ENCODE measurements at regions not wholly inside any gene's neighbourhood (a gene's known extent, or its start where the extent isn't known, plus 50 kb on each side); places are given as distances from the start of the nearest gene placed in this dataset.
"Not testable (repeated sequence)": the region's sequence is repeated elsewhere in the genome, so short reads cannot be mapped to it uniquely, and the experiment has no call there.

DNA sequence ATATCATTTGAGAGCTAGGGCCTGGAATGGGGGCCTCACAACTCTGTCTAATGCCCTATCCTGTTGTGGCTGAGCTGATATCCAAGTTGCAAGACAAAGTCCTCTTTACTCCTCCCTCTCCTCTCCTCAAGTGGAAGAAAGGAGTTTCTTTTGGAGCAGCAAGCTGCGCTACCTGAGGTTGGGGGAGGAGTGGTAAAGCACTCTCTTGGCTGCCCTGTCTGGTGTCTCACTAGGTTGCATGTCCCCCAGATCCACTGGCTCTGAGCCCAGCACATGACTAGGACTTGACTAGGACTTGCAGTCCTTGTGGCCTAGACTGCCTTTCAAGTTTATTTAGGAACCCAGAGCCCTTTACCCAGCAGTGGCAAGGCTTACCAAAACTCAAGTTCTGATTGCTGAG, 141.1 kb upstream of the SETMAR start:
- no peaks in the 10 kb centered on the region for H3K4me1 Mint-ChIP-seq (ENCODE audit: low read depth)
- ChIA-PET CTCF (no interaction called here), POLR2A (no interaction called here)
- no peaks in the 10 kb centered on the region for H3K9me3 Mint-ChIP-seq
- no peak overlapping the region for H3K27ac Mint-ChIP-seq
- DNase-seq: no peak
- TF ChIP-seq, protein P1, sequence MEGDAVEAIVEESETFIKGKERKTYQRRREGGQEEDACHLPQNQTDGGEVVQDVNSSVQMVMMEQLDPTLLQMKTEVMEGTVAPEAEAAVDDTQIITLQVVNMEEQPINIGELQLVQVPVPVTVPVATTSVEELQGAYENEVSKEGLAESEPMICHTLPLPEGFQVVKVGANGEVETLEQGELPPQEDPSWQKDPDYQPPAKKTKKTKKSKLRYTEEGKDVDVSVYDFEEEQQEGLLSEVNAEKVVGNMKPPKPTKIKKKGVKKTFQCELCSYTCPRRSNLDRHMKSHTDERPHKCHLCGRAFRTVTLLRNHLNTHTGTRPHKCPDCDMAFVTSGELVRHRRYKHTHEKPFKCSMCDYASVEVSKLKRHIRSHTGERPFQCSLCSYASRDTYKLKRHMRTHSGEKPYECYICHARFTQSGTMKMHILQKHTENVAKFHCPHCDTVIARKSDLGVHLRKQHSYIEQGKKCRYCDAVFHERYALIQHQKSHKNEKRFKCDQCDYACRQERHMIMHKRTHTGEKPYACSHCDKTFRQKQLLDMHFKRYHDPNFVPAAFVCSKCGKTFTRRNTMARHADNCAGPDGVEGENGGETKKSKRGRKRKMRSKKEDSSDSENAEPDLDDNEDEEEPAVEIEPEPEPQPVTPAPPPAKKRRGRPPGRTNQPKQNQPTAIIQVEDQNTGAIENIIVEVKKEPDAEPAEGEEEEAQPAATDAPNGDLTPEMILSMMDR (IDR thresholded peaks at IDR 0.05): no peak
- no peaks in the 10 kb centered on the region for H3K36me3 Mint-ChIP-seq (ENCODE audit: low read depth)
- intact Hi-C loops (cut with micrococcal nuclease): no loop called here
- ATAC-seq: no peak
- no peaks in the 10 kb centered on the region for H3K27me3 Mint-ChIP-seq
- H3K4me3 Mint-ChIP-seq: no peak overlapping the region

DNA sequence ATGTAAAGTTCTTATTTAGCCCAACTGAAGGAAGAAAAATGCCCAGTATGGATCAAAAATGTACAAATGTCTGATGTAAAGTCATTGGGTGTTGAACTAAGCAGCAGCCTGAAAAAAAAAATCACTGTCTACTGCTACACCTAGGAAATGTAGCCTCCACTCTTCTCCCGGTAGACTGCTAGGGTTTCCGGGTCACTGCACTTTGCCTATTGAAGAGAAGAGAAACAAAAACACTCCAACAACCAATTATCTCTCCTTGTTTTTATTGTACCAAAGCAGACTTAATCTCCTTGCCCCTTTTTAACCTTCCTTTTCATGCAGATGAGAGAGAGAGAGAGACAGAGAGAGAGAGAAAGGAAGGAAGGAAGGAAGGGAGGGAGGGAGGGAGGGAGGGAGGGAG, 140.2 kb upstream of the SETMAR start:
- POLR2A ChIA-PET: no interaction called here
- CTCF ChIA-PET: no interaction called here

DNA sequence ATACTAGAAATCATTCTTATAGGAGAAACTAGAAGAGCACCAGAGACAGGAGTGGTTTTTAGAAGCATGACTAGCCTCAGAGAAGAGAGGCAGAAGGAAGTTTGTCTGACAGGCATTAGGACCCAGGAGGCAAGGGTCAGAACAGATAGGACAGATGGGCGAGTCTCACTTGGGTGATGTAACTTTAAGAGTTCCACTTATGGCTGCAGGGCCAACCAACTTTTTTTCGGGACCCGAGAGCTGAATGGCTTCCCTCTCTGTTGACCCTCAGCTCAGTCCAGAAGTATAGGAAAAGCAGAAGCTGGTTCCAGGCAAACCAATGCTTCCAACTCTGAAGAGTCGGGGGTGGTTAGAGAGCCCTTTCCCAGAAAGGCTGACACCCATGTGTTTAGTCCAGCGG, 136.6 kb upstream of the SETMAR start:
- DNase-seq: no peak
- no peaks in the 10 kb centered on the region for H3K9me3 Mint-ChIP-seq
- ATAC-seq: no peak
- H3K4me3 Mint-ChIP-seq: no peak overlapping the region
- ChIA-PET CTCF (no interaction called here), POLR2A (no interaction called here)
- TF ChIP-seq, protein P1 (IDR thresholded peaks at IDR 0.05): no peak
- intact Hi-C loops (cut with micrococcal nuclease): no loop called here
- no peaks in the 10 kb centered on the region for H3K36me3 Mint-ChIP-seq (ENCODE audit: low read depth)
- H3K27ac Mint-ChIP-seq: no peak overlapping the region
- no peaks in the 10 kb centered on the region for H3K27me3 Mint-ChIP-seq
- H3K4me1 Mint-ChIP-seq (ENCODE audit: low read depth): no peaks in the 10 kb centered on the region

More for the DNA sequence above, 140.2 kb upstream of the SETMAR start:
- Mint-ChIP-seq H3K4me1 (ENCODE audit: low read depth) (no peaks in the 10 kb centered on the region), H3K27ac (no peak overlapping the region), H3K4me3 (no peak overlapping the region), H3K36me3 (ENCODE audit: low read depth) (no peaks in the 10 kb centered on the region), H3K9me3 (no peaks in the 10 kb centered on the region), H3K27me3 (no peaks in the 10 kb centered on the region)
- intact Hi-C loops (cut with micrococcal nuclease): no loop called here
- TF ChIP-seq, protein P1 (IDR thresholded peaks at IDR 0.05): no peak
- DNase-seq (no peak), ATAC-seq (no peak)

DNA sequence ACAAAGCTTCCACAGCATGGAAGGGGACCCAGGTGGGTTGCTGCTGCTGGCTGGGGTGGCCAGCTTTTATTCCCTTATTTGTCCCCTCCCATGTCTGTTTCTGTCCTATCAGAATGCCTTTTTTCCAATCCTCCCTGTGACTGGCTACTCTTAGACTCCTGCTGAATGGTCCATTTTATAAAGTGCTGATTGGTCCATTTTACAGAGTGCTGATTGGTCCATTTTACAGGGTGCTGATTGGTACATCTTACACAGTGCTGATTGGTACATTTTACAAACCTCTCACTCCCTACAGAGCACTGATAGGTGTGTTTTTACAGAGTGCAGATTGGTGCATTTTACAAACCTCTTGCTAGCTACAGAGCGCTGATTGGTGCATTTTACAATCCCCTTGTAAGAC, 135.9 kb upstream of the SETMAR start:
- H3K27ac Mint-ChIP-seq; intact Hi-C loops (cut with micrococcal nuclease); H3K27me3 Mint-ChIP-seq; H3K36me3 Mint-ChIP-seq (ENCODE audit: low read depth); H3K9me3 Mint-ChIP-seq; DNase-seq; POLR2A ChIA-PET; CTCF ChIA-PET; H3K4me1 Mint-ChIP-seq (ENCODE audit: low read depth); H3K4me3 Mint-ChIP-seq; ATAC-seq: not testable (repeated sequence)

DNA sequence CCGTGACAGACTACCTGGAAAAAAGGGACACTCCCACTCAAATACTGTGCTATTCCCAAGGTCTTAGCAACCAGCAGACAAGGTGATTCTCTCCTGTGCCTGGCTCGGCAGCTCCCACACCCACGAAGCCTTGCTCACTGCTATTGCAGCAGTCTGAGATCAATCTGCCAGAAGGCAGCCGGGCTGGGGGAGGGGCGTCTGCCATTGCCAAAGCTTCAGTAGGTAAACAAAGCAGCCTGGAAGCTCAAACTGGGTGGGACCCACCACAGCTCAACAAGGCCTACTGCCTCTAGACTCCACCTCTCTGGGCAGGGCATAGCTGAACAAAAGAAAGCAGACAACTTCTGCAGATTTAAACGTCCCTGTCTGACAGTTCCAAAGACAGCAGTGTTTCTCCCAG, 128.4 kb upstream of the SETMAR start:
- no peak overlapping the region for H3K4me3 Mint-ChIP-seq
- CTCF ChIA-PET: interaction anchor here (1.2 kb wide), 1 partner anchor 15 kb away, joined by 3 read pairs; no protein-coding TSS in a partner anchor
- POLR2A ChIA-PET: no interaction called here
- H3K9me3 Mint-ChIP-seq: peaks cover 8% of the 10 kb centered on the region
- H3K27me3 Mint-ChIP-seq: no peaks in the 10 kb centered on the region
- H3K36me3 Mint-ChIP-seq (ENCODE audit: low read depth): peaks cover 3% of the 10 kb centered on the region
- no peaks in the 10 kb centered on the region for H3K4me1 Mint-ChIP-seq (ENCODE audit: low read depth)
- DNase-seq: no peak
- intact Hi-C loops (cut with micrococcal nuclease): no loop called here
- TF ChIP-seq, protein P1 (IDR thresholded peaks at IDR 0.05): no peak
- H3K27ac Mint-ChIP-seq: no peak overlapping the region
- no peak for ATAC-seq

DNA sequence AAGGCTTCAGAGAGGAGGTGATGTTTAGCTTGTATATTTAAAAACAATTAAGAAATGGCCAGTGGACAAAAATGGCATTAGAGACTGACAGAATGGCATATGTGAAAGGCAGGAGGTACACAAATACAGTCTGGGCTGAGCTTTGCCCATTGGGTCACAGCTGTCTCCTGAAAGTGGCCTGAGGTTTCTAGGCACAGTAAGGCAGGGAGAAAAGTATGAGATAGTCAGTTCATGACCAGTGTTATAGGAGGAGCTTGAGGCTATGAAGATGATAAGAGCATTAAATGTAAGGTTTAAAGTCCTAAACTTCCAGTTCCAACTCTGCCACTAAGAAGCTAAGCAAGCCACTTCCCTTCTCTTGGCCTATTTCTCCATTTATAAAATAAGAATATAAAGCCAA, 111.2 kb upstream of the SETMAR start:
- Mint-ChIP-seq H3K9me3 (peaks cover 7% of the 10 kb centered on the region), H3K27ac (no peak overlapping the region), H3K27me3 (no peaks in the 10 kb centered on the region), H3K36me3 (ENCODE audit: low read depth) (no peaks in the 10 kb centered on the region), H3K4me3 (no peak overlapping the region), H3K4me1 (ENCODE audit: low read depth) (no peaks in the 10 kb centered on the region)
- ATAC-seq (no peak), DNase-seq (no peak)
- intact Hi-C loops (cut with micrococcal nuclease): no loop called here
- POLR2A ChIA-PET: no interaction called here
- TF ChIP-seq, protein P1 (IDR thresholded peaks at IDR 0.05): no peak
- CTCF ChIA-PET: no interaction called here
